Fibroblast of lung (primary cell): ENCODE measurements at regions not wholly inside any gene's neighbourhood (a gene's known extent, or its start where the extent isn't known, plus 50 kb on each side); places are given as distances from the start of the nearest gene placed in this dataset.

Experiments
- DNase-seq, 2 donors: peaks; one replicate each; pipeline versions ENCODE4 v3.0.0 to v3.0.0-alpha.2; 2010; ENCODE audit warnings: low read depth in 2 of 2
- H2AFZ ChIP-seq: 2 replicates; pipeline ENCODE4 v1.5.1; 2012; ENCODE audit warnings: low read length, control low read depth, inconsistent platforms
- H3K27ac ChIP-seq: 2 replicates; pipeline ENCODE4 v1.5.1; 2011; ENCODE audit warnings: low read length, control low read depth; ENCODE audit not compliant: insufficient read depth
- H3K27me3 ChIP-seq: 2 replicates; pipeline ENCODE4 v1.5.1; 2011; ENCODE audit warnings: mild to moderate bottlenecking, low read length; ENCODE audit not compliant: control insufficient read depth, insufficient read depth
- H3K36me3 ChIP-seq: 2 replicates; pipeline ENCODE4 v1.5.1; 2011; ENCODE audit warnings: low read length; ENCODE audit not compliant: control insufficient read depth, insufficient read depth
- H3K4me1 ChIP-seq: 2 replicates; pipeline ENCODE4 v1.5.1; 2011; ENCODE audit warnings: low read length; ENCODE audit not compliant: control insufficient read depth, insufficient read depth; ENCODE audit errors: extremely low read depth
- H3K4me2 ChIP-seq: 2 replicates; pipeline ENCODE4 v1.5.1; 2011; ENCODE audit warnings: low read length, control low read depth; ENCODE audit not compliant: insufficient read depth; ENCODE audit errors: extremely low read depth
- H3K4me3 ChIP-seq, 4 experiments: fragments of 200-600 bp in 1 of 4; sonication (generic) in 1 of 4; replicated peaks in 1 of 4; 2 replicates each; pipeline ENCODE4 v1.5.1; 2011 to 2016; ENCODE audit warnings: low read length in 4 of 4, low read depth in 3 of 4, mild to moderate bottlenecking in 3 of 4, control low read depth in 2 of 4, inconsistent platforms in 1 of 4, mixed read lengths in 1 of 4; ENCODE audit not compliant: insufficient read depth in 1 of 4; ENCODE audit errors: control extremely low read depth in 1 of 4
- H3K79me2 ChIP-seq: 2 replicates; pipeline ENCODE4 v1.5.1; 2012; ENCODE audit warnings: mild to moderate bottlenecking, low read length, inconsistent platforms; ENCODE audit not compliant: control insufficient read depth, insufficient read depth
- H3K9ac ChIP-seq: 2 replicates; pipeline ENCODE4 v1.5.1; 2011; ENCODE audit warnings: mild to moderate bottlenecking, low read length, control low read depth; ENCODE audit not compliant: insufficient read depth
- H3K9me3 ChIP-seq: 2 replicates; pipeline ENCODE4 v1.5.1; 2012; ENCODE audit warnings: low read depth, low read length; ENCODE audit not compliant: control insufficient read depth, insufficient read depth
- H4K20me1 ChIP-seq: 2 replicates; pipeline ENCODE4 v1.5.1; 2011; ENCODE audit warnings: low read length; ENCODE audit not compliant: control insufficient read depth, insufficient read depth; ENCODE audit errors: extremely low read depth
- CTCF ChIP-seq, 2 donors: IDR thresholded peaks in 1 of 2; conservative IDR thresholded peaks in 1 of 2; 1 replicate in 1 of 2; 2 replicates in 1 of 2; pipeline ENCODE4 v1.5.1; 2011 to 2012; ENCODE audit warnings: low read length in 2 of 2, control low read depth in 1 of 2, inconsistent platforms in 1 of 2, low read depth in 1 of 2, mild to moderate bottlenecking in 1 of 2
- EZH2 ChIP-seq: IDR thresholded peaks from 2 replicates; pipeline ENCODE4 v1.5.1; 2012; ENCODE audit warnings: low read length, control low read depth, mild to moderate bottlenecking; ENCODE audit errors: missing control alignments

- no peak overlapping the region for H3K27ac ChIP-seq
- no peak overlapping the region for H3K9ac ChIP-seq
- no peak overlapping the region for H2AFZ ChIP-seq
- H3K4me1 ChIP-seq = peaks cover 16% of the 10 kb centered on the region
- TF ChIP-seq CTCF (conservative IDR thresholded peaks at IDR 0.05 in 1 of 2, IDR thresholded peaks at IDR 0.05 in 1 of 2; ENCODE audit: low read depth in 1 of 2, low read length in 2 of 2) (no peak), EZH2 (no peak)
- H4K20me1 ChIP-seq = no peaks in the 10 kb centered on the region
- H3K36me3 ChIP-seq = no peaks in the 10 kb centered on the region
- no peak for DNase-seq
- H3K4me2 ChIP-seq = no peak overlapping the region
- no peaks in the 10 kb centered on the region for H3K79me2 ChIP-seq
- H3K4me3 ChIP-seq = no peak overlapping the region
- no peaks in the 10 kb centered on the region for H3K9me3 ChIP-seq
- no peaks in the 10 kb centered on the region for H3K27me3 ChIP-seq
Observed at GRCh38 chr1:172820475-172821158, 161.7 kb downstream of the FASLG start.

GRCh38 chr1:172821609-172822274 lies 162.8 kb downstream of the FASLG start:
- Histone ChIP-seq H3K4me2 (no peak overlapping the region), H3K27ac (no peak overlapping the region), H3K4me1 (peaks cover 18% of the 10 kb centered on the region), H3K36me3 (no peaks in the 10 kb centered on the region), H3K9me3 (no peaks in the 10 kb centered on the region), H3K9ac (no peak overlapping the region), H3K79me2 (no peaks in the 10 kb centered on the region), H4K20me1 (no peaks in the 10 kb centered on the region), H2AFZ (no peak overlapping the region), H3K4me3 (no peak overlapping the region), H3K27me3 (no peaks in the 10 kb centered on the region)
- DNase-seq = peak; percentile 82 to 90
- TF ChIP-seq EZH2 = no peak

GRCh38 chr1:172822886-172823285 lies 164.0 kb downstream of the FASLG start:
- no peak overlapping the region for H3K9ac ChIP-seq
- DNase-seq = no peak
- H3K4me2 ChIP-seq = no peak overlapping the region
- no peaks in the 10 kb centered on the region for H3K79me2 ChIP-seq
- peaks cover 22% of the 10 kb centered on the region for H3K4me1 ChIP-seq
- H3K9me3 ChIP-seq = no peaks in the 10 kb centered on the region
- no peaks in the 10 kb centered on the region for H3K36me3 ChIP-seq
- no peak overlapping the region for H2AFZ ChIP-seq
- no peaks in the 10 kb centered on the region for H3K27me3 ChIP-seq
- H3K4me3 ChIP-seq = no peak overlapping the region
- no peaks in the 10 kb centered on the region for H4K20me1 ChIP-seq
- H3K27ac ChIP-seq = peak overlapping the region; percentile 29
- no peak for TF ChIP-seq EZH2
- TF ChIP-seq CTCF (conservative IDR thresholded peaks at IDR 0.05 in 1 of 2, IDR thresholded peaks at IDR 0.05 in 1 of 2; ENCODE audit: low read depth in 1 of 2, low read length in 2 of 2) = no peak
